ENCODE measurements at regions not wholly inside any gene's neighbourhood (a gene's known extent, or its start where the extent isn't known, plus 50 kb on each side); places are given as distances from the start of the nearest gene placed in this dataset.

- DNase-seq (ENCODE audit: low spot score) = no peak
These were observed 135.1 kb upstream of the MYLIP start for GRCh38 chr6:15993716-15994228.

- no peak for DNase-seq (ENCODE audit: low spot score)
These were observed 138.7 kb upstream of the MYLIP start for GRCh38 chr6:15990179-15990578.

- no peak for DNase-seq (ENCODE audit: low spot score)
These were observed 139.5 kb upstream of the MYLIP start for GRCh38 chr6:15989397-15989796.

GRCh38 chr6:15987569-15987968 is 141.3 kb upstream of the MYLIP start:
- no peak for DNase-seq (ENCODE audit: low spot score)

GRCh38 chr6:15986027-15986629 is 142.8 kb upstream of the MYLIP start:
- DNase-seq (ENCODE audit: low spot score) = no peak

GRCh38 chr6:15985379-15985959 is 143.4 kb upstream of the MYLIP start:
- no peak for DNase-seq (ENCODE audit: low spot score)

GRCh38 chr6:15981956-15982355 is 146.9 kb upstream of the MYLIP start:
- no peak for DNase-seq (ENCODE audit: low spot score)

- no peak for DNase-seq (ENCODE audit: low spot score)
These were observed 148.1 kb upstream of the MYLIP start for GRCh38 chr6:15980801-15981200.

- no peak for DNase-seq (ENCODE audit: low spot score)
These were observed 150.5 kb upstream of the MYLIP start for GRCh38 chr6:15978426-15978825.

GRCh38 chr6:15977050-15977449 is 151.8 kb upstream of the MYLIP start:
- DNase-seq (ENCODE audit: low spot score) = no peak

- DNase-seq (ENCODE audit: low spot score) = no peak
These were observed 154.1 kb upstream of the MYLIP start for GRCh38 chr6:15974817-15975216.

- peak; percentile 24 for DNase-seq (ENCODE audit: low spot score)
These were observed 158.4 kb upstream of the MYLIP start for GRCh38 chr6:15970517-15970916.

GRCh38 chr6:15969236-15969778 is 159.6 kb upstream of the MYLIP start:
- DNase-seq (ENCODE audit: low spot score) = no peak

- DNase-seq (ENCODE audit: low spot score) = no peak
These were observed 160.4 kb upstream of the MYLIP start for GRCh38 chr6:15968519-15968918.

GRCh38 chr6:15966000-15966520 is 162.8 kb upstream of the MYLIP start:
- no peak for DNase-seq (ENCODE audit: low spot score)

GRCh38 chr6:15962449-15962764 is 166.5 kb upstream of the MYLIP start:
- no peak for DNase-seq (ENCODE audit: low spot score)

- DNase-seq (ENCODE audit: low spot score) = no peak
These were observed 167.0 kb upstream of the MYLIP start for GRCh38 chr6:15961635-15962448.

- no peak for DNase-seq (ENCODE audit: low spot score)
These were observed 167.9 kb upstream of the MYLIP start for GRCh38 chr6:15960740-15961634.

GRCh38 chr6:15957655-15958169 is 171.2 kb upstream of the MYLIP start:
- DNase-seq (ENCODE audit: low spot score) = no peak

GRCh38 chr6:15956205-15957106 is 172.4 kb upstream of the MYLIP start:
- no peak for DNase-seq (ENCODE audit: low spot score)

Data from HuH-7 (cell line).